ENCODE measurements at regions not wholly inside any gene's neighbourhood (a gene's known extent, or its start where the extent isn't known, plus 50 kb on each side); places are given as distances from the start of the nearest gene placed in this dataset.

- no peak for TF ChIP-seq NR2F1 (conservative IDR thresholded peaks at IDR 0.05)
- TF ChIP-seq E4F1 (IDR thresholded peaks at IDR 0.05; ENCODE audit: borderline replicate concordance, partially characterized antibody): no peak
- no peak for TF ChIP-seq NFYA (IDR thresholded peaks at IDR 0.05; ENCODE audit: borderline replicate concordance, low read depth, low read length)
Measured at GRCh38 chr6:48844696-48845095, 618.4 kb downstream of the MMUT start (continued).

- in situ Hi-C loops (cut with MboI) (no loop called here), intact Hi-C loops (cut with micrococcal nuclease; ENCODE audit: unreplicated experiment) (no loop called here)
- 40% methylated on average over 1 of the region's 1 CpG for WGBS (ENCODE audit: insufficient coverage, insufficient replicate concordance, low lambda C conversion rate, missing lambda C conversion rate)
- no peaks in the 10 kb centered on the region for H3K79me2 ChIP-seq (ENCODE audit: control insufficient read depth, insufficient read depth, low read length)
- no peaks in the 10 kb centered on the region for H3K27me3 ChIP-seq (replicated peaks in 1 of 2; ENCODE audit: control insufficient read depth in 2 of 2, insufficient read depth in 2 of 2, low read length in 1 of 2)
- TF ChIP-seq KAT2A (conservative IDR thresholded peaks at IDR 0.05; ENCODE audit: control insufficient read depth, low read depth, low read length) (no peak), PRDM15 (CRISPR knock-in tag; IDR thresholded peaks at IDR 0.05) (no peak), RELA (IDR thresholded peaks at IDR 0.05; ENCODE audit: borderline replicate concordance, partially characterized antibody) (no peak), MYB (IDR thresholded peaks at IDR 0.05; ENCODE audit: borderline replicate concordance, low read depth, low read length) (no peak), CTCF (IDR thresholded peaks at IDR 0.05 in 2 of 3, conservative IDR thresholded peaks at IDR 0.05 in 1 of 3; ENCODE audit: control insufficient read depth in 2 of 3, extremely low read depth in 1 of 3, insufficient read depth in 1 of 3, low read depth in 3 of 3, low read length in 3 of 3) (no peak), GATAD2B (conservative IDR thresholded peaks at IDR 0.05; ENCODE audit: low read depth) (no peak), CHD2 (IDR thresholded peaks at IDR 0.05; ENCODE audit: borderline replicate concordance, low read depth, low read length) (no peak), STAT3 (IDR thresholded peaks at IDR 0.05; ENCODE audit: low read depth, low read length) (no peak), CBX3 (IDR thresholded peaks at IDR 0.05; ENCODE audit: borderline replicate concordance, low read depth) (no peak)
- no peaks in the 10 kb centered on the region for H3K36me3 ChIP-seq (ENCODE audit: control insufficient read depth in 2 of 2, insufficient read depth in 2 of 2, low read length in 1 of 2)
- no peak overlapping the region for H3K4me3 ChIP-seq
- no peak overlapping the region for H3K4me2 ChIP-seq (ENCODE audit: control insufficient read depth, insufficient read depth)
- no TSS peak for BruUV-seq (replicated peaks)
- H3K9me3 ChIP-seq (replicated peaks; ENCODE audit: control insufficient read depth, insufficient read depth, low read length): no peaks in the 10 kb centered on the region
- H2AFZ ChIP-seq (ENCODE audit: control insufficient read depth, low read depth, low read length): no peak overlapping the region
- no peak for FAIRE-seq
- H3K9ac ChIP-seq (ENCODE audit: control insufficient read depth, insufficient read depth, low read length): no peak overlapping the region
- SMC1A ChIA-PET (ENCODE audit: uncharacterized antibody, unreplicated experiment): no interaction called here
- CTCF ChIA-PET: no interaction called here
- ATAC-seq: no peak
- DNase-seq (ENCODE audit: low read depth, low spot score): no peak
- no peaks in the 10 kb centered on the region for H4K20me1 ChIP-seq (ENCODE audit: control insufficient read depth, insufficient read depth)
- H3K4me1 ChIP-seq (ENCODE audit: control insufficient read depth, insufficient read depth, low read length): no peaks in the 10 kb centered on the region
- POLR2A ChIA-PET: no interaction called here
- RAD21 ChIA-PET (ENCODE audit: unreplicated experiment): no interaction called here
- H3K27ac ChIP-seq (ENCODE audit: control insufficient read depth, insufficient read depth): no peak overlapping the region
Measured at GRCh38 chr6:48840896-48841295, 622.2 kb downstream of the MMUT start.

Measured in GM12878 (cell line).